Activated B cell treated with CpG ODN at 0.5 μM for 24 hours (primary cell): ENCODE measurements at regions not wholly inside any gene's neighbourhood (a gene's known extent, or its start where the extent isn't known, plus 50 kb on each side); places are given as distances from the start of the nearest gene placed in this dataset.

ENCODE experiments used
- ATAC-seq: fragments of 200-7000 bp; cut with Tn5 transposase; one replicate; pipeline ENCODE4 v1.10.0; 2021; ENCODE audit warnings: low read depth, mild to moderate bottlenecking, moderate library complexity
- CTCF ChIA-PET: fragments of 350-600 bp; sonication (Branson Sonifier 250); formaldehyde crosslinking; loops from one replicate; lab custom pipeline; 2021; ENCODE audit warnings: antibody characterized with exemption; lab: Charles Lee
- POLR2A ChIA-PET: fragments of 350-600 bp; sonication (Branson Sonifier 250); formaldehyde crosslinking; loops from one replicate; lab custom pipeline; 2021; ENCODE audit warnings: antibody characterized with exemption; lab: Charles Lee
- DNase-seq: peaks from one replicate; pipeline ENCODE4 v3.0.0; 2022
- H3K27ac Mint-ChIP-seq: one replicate; pipeline ENCODE4 v1.8.0; 2020; ENCODE audit warnings: mixed read lengths
- H3K27me3 Mint-ChIP-seq: one replicate; pipeline ENCODE4 v1.8.0; 2021; ENCODE audit warnings: mixed read lengths
- H3K36me3 Mint-ChIP-seq: one replicate; pipeline ENCODE4 v1.8.0; 2021; ENCODE audit warnings: low read depth, mixed read lengths
- H3K4me1 Mint-ChIP-seq: one replicate; pipeline ENCODE4 v1.8.0; 2021; ENCODE audit warnings: mixed read lengths
- H3K4me3 Mint-ChIP-seq: one replicate; pipeline ENCODE4 v1.8.0; 2020; ENCODE audit warnings: mild to moderate bottlenecking, mixed read lengths
- H3K9me3 Mint-ChIP-seq: one replicate; pipeline ENCODE4 v1.8.0; 2020; ENCODE audit warnings: mixed read lengths
- CTCF ChIP-seq: fragments of 200-600 bp; IDR thresholded peaks from one replicate; pipeline ENCODE4 v1.8.0; 2022; ENCODE audit warnings: antibody characterized with exemption, mild to moderate bottlenecking
- intact Hi-C: fragments of 100-400 bp; cut with micrococcal nuclease; formaldehyde crosslinking; loops from one replicate; pipeline ENCODE4 v1.15.1; 2024

GRCh38 chr13:78852709-78853108 is 193.8 kb upstream of the OBI1 start:
- POLR2A ChIA-PET: no interaction called here
- no peak for TF ChIP-seq CTCF
- ATAC-seq: no peak

GRCh38 chr13:78845656-78846365 is 186.9 kb upstream of the OBI1 start:
- intact Hi-C loops: no loop called here
- CTCF ChIA-PET: no interaction called here

More at GRCh38 chr13:78852709-78853108, 193.8 kb upstream of the OBI1 start:
- no peak overlapping the region for H3K4me3 Mint-ChIP-seq
- H3K27ac Mint-ChIP-seq: no peak overlapping the region
- no peaks in the 10 kb centered on the region for H3K4me1 Mint-ChIP-seq
- H3K27me3 Mint-ChIP-seq: peaks cover 4% of the 10 kb centered on the region
- CTCF ChIA-PET: no interaction called here
- no peak for DNase-seq
- H3K36me3 Mint-ChIP-seq: no peaks in the 10 kb centered on the region
- peaks cover 13% of the 10 kb centered on the region for H3K9me3 Mint-ChIP-seq
- intact Hi-C loops: no loop called here

GRCh38 chr13:78844106-78844505 is 185.2 kb upstream of the OBI1 start:
- POLR2A ChIA-PET: no interaction called here

More at GRCh38 chr13:78845656-78846365, 186.9 kb upstream of the OBI1 start:
- H3K27me3 Mint-ChIP-seq: peaks cover 7% of the 10 kb centered on the region
- peaks cover 4% of the 10 kb centered on the region for H3K4me1 Mint-ChIP-seq
- no peaks in the 10 kb centered on the region for H3K36me3 Mint-ChIP-seq
- POLR2A ChIA-PET: no interaction called here
- H3K4me3 Mint-ChIP-seq: no peak overlapping the region
- no peak for ATAC-seq
- no peak for TF ChIP-seq CTCF
- H3K9me3 Mint-ChIP-seq: no peaks in the 10 kb centered on the region
- no peak for DNase-seq
- H3K27ac Mint-ChIP-seq: no peak overlapping the region

GRCh38 chr13:78841358-78841963 is 182.5 kb upstream of the OBI1 start:
- Mint-ChIP-seq H3K36me3 (no peaks in the 10 kb centered on the region), H3K27ac (no peak overlapping the region), H3K9me3 (no peaks in the 10 kb centered on the region), H3K4me3 (no peak overlapping the region), H3K4me1 (peaks cover under 1% of the 10 kb centered on the region), H3K27me3 (peaks cover 3% of the 10 kb centered on the region)
- CTCF ChIA-PET: no interaction called here
- POLR2A ChIA-PET: no interaction called here
- no peak for DNase-seq
- intact Hi-C loops: no loop called here
- TF ChIP-seq CTCF: no peak
- no peak for ATAC-seq

More at GRCh38 chr13:78844106-78844505, 185.2 kb upstream of the OBI1 start:
- DNase-seq (no peak), ATAC-seq (no peak)
- no peak for TF ChIP-seq CTCF
- CTCF ChIA-PET: no interaction called here
- Mint-ChIP-seq H3K36me3 (no peaks in the 10 kb centered on the region), H3K4me1 (peaks cover 4% of the 10 kb centered on the region), H3K27ac (no peak overlapping the region), H3K4me3 (no peak overlapping the region), H3K27me3 (peaks cover 3% of the 10 kb centered on the region), H3K9me3 (no peaks in the 10 kb centered on the region)
- intact Hi-C loops: no loop called here

- Mint-ChIP-seq H3K27ac (no peak overlapping the region), H3K4me3 (no peak overlapping the region), H3K27me3 (peaks cover 4% of the 10 kb centered on the region), H3K36me3 (no peaks in the 10 kb centered on the region), H3K9me3 (no peaks in the 10 kb centered on the region), H3K4me1 (no peaks in the 10 kb centered on the region)
- CTCF ChIA-PET: no interaction called here
- DNase-seq: no peak
- no peak for ATAC-seq
- intact Hi-C loops: no loop called here
- no peak for TF ChIP-seq CTCF
- POLR2A ChIA-PET: no interaction called here
Measured at GRCh38 chr13:78836238-78836784, 177.4 kb upstream of the OBI1 start.
